ENCODE measurements at regions not wholly inside any gene's neighbourhood (a gene's known extent, or its start where the extent isn't known, plus 50 kb on each side); places are given as distances from the start of the nearest gene placed in this dataset.
"Not testable (repeated sequence)": the region's sequence is repeated elsewhere in the genome, so short reads cannot be mapped to it uniquely, and the experiment has no call there.

DNA sequence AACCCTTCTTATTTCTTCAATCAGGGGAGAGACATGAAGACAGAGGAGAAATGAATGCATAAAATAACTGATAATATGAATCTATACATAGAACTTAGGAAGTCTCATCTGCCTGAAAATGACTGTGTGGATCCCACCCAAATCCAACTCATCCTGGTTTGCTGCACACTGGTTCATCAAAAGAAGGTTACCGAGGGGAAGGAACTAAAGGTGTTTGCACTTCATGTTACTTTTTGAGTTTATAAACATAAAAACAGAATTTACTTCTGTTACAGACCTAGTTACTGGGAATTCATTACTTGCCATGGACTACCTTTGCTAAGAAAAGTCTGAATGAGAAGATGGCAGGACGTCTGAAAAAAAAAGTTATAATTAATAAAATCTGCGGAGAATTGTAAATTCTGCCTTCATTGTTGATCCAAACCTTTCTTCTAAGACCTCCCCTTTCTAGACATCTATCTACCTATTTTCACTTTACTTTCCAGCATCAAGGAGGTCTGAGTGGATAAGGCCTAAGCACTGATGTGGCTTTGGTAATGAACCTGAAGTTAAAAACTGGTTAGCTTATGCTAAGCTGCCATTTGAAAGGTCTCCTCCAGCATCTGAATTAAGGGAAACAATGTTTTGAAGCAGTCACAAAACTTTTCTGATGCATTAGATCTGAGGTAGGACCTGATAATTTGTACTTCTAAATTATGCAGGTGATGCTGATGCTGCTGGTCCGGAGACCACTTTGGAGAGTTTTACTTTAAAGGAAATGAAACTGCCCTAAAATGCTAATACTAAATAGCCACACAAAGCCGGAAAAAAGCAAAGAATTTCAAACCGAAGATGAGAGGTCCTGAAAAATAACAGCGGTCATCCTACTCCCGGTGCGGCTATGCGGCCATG is 84.0 kb downstream of the HFE start:
- intact Hi-C loops (cut with DNase I) = no loop called here
- no peak for DNase-seq

GRCh38 chr6:26172608-26172968 is 85.4 kb downstream of the HFE start:
- peak in 15 of 42 donors; percentile 23 to 57 (median 39) for DNase-seq
- intact Hi-C loops (cut with DNase I) = no loop called here

DNA sequence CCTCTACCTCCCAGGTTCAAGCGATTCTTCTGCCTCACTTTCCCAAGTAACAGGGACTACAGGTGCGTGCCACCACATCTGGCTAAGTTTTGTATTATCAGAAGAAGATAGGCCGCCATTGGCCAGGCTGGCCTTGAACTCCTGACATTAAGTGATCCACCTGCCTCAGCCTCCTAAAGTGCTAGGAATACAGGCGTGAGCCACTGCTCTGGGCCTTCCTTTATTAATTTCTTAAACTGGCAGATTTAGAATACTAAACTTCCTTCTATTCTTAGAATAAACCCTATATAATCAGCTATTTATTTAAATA is 86.6 kb downstream of the HFE start:
- DNase-seq = no peak
- intact Hi-C loops (cut with DNase I) = no loop called here

DNA sequence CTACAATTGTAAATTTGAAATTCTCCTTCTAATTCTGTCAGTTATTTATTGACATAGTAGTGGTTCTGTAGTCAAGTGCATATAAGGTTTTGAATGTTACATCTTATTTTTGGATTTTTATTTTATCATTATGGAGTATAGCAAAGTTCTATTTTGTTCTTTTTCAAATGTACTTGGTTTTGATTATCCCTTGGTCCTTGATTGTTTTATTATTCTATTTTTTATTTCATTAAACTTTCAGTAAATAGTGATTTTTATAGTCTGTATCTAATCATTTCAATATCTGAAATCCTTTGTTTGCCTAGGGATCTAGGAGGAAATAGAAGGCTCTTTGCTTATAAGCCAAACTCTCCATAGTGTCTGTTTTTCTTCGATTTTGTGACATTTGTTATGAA is 87.8 kb downstream of the HFE start:
- DNase-seq = no peak
- intact Hi-C loops (cut with DNase I) = no loop called here

DNA sequence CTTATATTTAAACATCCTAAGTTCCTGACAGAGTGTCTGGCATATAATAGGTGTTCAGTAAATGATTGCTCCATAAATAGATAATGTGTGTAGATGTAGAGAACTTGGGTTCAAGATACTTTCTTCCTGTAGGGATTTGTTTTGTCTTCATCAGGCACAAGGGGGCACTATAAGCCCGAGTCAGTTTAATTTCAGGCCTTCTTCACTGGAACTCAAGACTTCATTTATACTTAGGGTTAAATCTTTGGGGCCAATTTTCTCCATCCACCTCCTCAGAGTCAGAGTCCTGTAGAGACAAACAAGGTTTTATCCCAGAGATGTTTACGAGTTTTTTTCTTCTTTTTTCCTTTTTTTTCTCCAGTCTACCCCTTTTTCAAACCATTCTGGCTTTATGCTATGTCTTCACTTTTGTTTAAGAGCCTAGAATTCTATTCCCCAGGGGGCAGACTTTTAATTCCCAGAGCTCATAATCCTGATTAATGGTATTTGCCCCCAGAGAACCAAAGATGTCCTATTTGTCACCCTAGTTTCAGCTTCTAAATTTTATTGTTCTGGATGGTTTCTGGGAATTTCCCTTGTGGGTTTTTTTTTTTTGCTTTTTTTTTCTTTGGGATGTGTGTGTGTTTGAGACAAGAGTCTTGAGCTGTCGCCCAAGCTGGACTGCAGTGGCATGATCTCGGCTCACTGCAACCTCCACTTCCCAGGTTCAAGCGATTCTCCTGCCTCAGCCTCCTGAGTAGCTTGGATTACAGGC is 88.4 kb downstream of the HFE start:
- peak in 10 of 42 donors; percentile 30 to 81 (median 49) for DNase-seq
- intact Hi-C loops (cut with DNase I) = no loop called here

GRCh38 chr6:26179675-26180074 is 92.4 kb downstream of the HFE start:
- intact Hi-C loops (cut with DNase I) = no loop called here
- DNase-seq = no peak

DNA sequence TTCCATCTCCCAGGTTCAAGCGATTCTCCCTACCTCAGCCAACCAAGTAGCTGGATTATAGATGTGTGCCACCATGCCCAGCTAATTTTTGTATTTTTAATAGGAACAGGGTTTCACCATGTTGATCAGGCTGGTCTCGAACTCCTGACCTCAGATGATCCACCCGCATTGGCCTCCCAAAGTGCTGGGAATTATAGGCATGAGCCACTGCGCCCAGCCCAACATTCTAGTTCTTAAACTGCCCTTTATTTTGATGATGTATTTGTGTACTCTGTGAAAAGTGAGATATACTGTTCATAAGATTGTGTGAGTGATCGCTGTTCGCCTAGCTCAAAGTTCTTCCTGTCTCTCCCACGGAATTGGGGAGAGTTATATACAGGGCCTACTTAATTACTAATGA is 93.1 kb downstream of the HFE start:
- intact Hi-C loops (cut with DNase I) = no loop called here

GRCh38 chr6:26183237-26183580 is 96.0 kb downstream of the HFE start:
- intact Hi-C loops (cut with DNase I) = no loop called here

More for the DNA sequence above, 93.1 kb downstream of the HFE start:
- DNase-seq = no peak

GRCh38 chr6:26183581-26184366 is 96.5 kb downstream of the HFE start:
- intact Hi-C loops (cut with DNase I) = no loop called here
- peak in 40 of 42 donors; percentile 45 to 83 (median 66) for DNase-seq

More at GRCh38 chr6:26183237-26183580, 96.0 kb downstream of the HFE start:
- DNase-seq = peak in 6 of 42 donors; percentile 13 to 43 (median 34)

- DNase-seq = no peak
- intact Hi-C loops (cut with DNase I) = no loop called here
Measured at GRCh38 chr6:26184367-26184891, 97.2 kb downstream of the HFE start.

DNA sequence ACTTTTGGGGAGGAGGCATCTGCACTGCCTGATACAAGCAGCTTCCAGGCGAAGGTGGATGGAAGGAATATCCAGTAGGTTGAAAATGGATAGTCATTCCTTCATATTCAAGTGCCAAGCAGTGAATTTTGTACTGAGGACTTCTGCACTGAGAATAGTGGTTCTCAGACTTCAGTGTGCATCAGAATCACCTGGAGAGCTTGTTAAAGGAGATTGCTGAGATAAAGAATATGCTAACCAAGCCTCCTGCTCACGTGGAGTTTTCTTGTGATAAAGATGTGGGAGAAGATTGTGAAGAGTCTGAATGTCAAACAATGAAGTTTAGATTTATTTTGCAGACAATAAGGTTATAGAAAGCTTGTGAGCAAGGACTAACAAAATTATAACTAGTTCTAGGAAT is 97.8 kb downstream of the HFE start:
- intact Hi-C loops (cut with DNase I) = no loop called here
- no peak for DNase-seq

- no peak for DNase-seq
- intact Hi-C loops (cut with DNase I) = no loop called here
Measured at GRCh38 chr6:26185802-26186201, 98.6 kb downstream of the HFE start.

- no peak for DNase-seq
- intact Hi-C loops (cut with DNase I) = no loop called here
Measured at GRCh38 chr6:26186652-26187051, 99.4 kb downstream of the HFE start.

DNA sequence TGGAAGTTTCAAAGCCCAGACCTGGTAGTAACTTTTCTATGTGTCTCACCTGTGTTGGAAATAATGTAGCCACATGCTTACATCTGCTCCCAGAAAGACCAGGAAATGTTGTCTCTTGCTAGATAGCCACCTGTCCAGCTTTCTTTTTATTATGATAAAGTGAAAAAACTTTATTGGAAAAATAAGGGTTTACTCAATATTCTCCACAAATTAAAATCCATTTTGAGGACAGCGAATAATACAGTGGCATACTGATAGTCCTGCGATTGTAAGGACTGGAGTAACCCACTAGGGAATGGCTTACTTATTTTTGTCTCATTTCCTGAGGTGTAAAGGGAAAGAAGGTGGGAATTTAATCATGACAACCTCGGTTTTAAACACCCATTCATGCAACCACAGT is 100.1 kb downstream of the HFE start:
- intact Hi-C loops (cut with DNase I) = no loop called here
- DNase-seq = no peak

DNA sequence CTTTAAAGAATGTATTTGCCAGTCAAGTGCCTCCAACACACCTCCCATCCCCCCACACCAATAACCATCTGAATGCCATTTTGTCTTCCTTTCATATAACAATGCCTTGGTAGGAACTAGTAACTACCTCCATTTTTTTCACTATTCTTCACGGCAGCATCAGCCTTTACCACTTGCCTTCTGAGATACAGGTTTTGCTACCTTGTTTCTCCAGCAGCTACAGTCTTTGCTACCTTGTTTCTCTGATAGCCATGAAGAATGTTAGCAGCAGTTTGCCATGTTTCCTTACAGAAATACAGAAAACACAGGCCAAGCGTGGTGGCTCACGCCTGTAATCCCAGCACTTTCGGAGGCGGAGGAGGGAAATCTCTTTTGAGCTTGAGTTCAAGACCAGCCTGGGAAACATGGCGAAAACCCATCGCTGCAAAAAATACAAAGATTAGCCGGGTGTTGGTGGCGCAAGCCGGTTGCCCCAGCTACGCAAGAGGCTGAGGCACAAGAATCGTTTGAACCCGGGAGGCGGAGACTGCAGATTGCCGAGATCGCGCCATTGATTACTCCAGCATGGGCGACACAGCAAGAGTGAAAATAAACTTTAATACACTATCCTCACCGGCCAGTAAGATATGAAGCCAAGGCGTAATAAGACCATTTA is 100.9 kb downstream of the HFE start:
- intact Hi-C loops (cut with DNase I) = no loop called here
- DNase-seq = peak in 4 of 42 donors; percentile 17 to 47 (median 20)

DNA sequence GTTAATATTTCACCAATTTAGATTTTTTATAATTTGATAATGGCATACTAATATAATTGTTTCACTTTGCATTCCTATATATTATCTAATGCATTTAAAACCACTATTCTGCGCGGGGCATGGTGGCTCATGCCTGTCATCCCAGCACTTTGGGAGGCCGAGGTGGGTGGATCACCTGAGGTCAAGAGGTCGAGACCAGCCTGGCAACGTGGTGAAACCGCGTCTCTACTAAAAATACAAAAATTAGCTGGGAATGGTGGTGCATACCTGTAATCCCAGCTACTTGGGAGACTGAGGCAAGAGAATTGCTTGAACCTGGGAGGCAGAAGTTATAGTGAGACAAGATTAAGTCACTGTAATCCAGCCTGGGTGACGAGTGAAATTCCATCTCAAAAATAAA is 104.3 kb downstream of the HFE start:
- not testable (repeated sequence) for DNase-seq
- intact Hi-C loops (cut with DNase I) = loop anchor here (10.0 kb wide), 1 partner anchor 403 kb away; the partner anchor contains the start of gene ABT1

DNA sequence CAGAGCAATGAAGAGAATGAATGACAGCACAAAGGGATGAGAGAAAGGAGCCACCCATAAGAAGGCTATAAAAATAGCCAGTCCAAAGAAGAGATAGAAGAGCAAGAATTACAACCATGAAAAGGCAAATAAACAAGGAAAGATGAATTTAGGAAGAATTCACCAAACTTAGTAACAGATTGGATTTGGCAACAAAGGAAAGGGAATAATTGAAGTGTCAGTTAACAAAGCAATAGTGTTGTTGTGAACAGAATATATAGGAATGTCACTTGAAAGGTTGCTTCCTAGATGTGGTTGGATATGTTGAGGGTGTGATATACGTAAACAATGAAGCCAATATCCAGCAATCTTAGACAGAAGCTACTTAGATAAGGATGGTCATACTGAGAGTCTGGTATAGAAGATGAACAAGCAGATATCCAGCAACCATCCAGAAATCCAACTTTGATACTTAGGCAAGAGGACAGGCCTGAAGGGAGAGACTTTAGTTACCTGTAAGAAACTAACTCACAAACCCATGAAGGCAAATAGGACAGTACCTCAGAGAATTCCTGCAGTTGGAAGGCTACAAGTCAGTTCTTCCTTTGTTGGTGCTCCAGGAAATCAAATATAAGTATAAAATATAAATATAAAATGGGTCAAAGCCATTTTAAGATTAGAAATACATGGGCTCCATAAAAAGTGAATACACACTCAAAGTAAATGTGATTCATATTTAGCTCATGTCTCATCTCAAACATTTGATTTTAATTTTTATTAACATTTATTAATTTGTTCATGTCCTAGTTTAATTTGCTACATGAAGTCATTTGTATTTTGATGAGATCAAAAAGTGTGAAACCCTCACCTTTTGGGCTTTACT is 106.5 kb downstream of the HFE start:
- intact Hi-C loops (cut with DNase I) = loop anchor here (10.0 kb wide), 1 partner anchor 401 kb away; the partner anchor contains the start of gene ABT1
- no peak for DNase-seq

GRCh38 chr6:26194329-26194701 is 107.1 kb downstream of the HFE start:
- DNase-seq = no peak
- intact Hi-C loops (cut with DNase I) = loop anchor here (10.0 kb wide), 1 partner anchor 400 kb away; the partner anchor contains the start of gene ABT1

All from head of caudate nucleus (tissue), 42 donors.